Naive thymus-derived CD4-positive, alpha-beta T cell (primary cell): ENCODE measurements at regions not wholly inside any gene's neighbourhood (a gene's known extent, or its start where the extent isn't known, plus 50 kb on each side); places are given as distances from the start of the nearest gene placed in this dataset.

Experiments used
- ATAC-seq: fragments of 150-1000 bp; cut with Tn5 transposase; 2 replicates; pipeline ENCODE4 v1.10.0; 2021; ENCODE audit warnings: mild to moderate bottlenecking, moderate library complexity
- CTCF ChIA-PET: fragments of 350-600 bp; sonication (Branson Sonifier 250); formaldehyde crosslinking; loops from one replicate; lab custom pipeline; 2021; ENCODE audit warnings: antibody characterized with exemption; lab: Charles Lee
- POLR2A ChIA-PET: fragments of 350-600 bp; sonication (Branson Sonifier 250); formaldehyde crosslinking; loops from one replicate; lab custom pipeline; 2021; ENCODE audit warnings: antibody characterized with exemption, inconsistent platforms; lab: Charles Lee
- DNase-seq, 9 donors: peaks; one replicate each; pipeline versions ENCODE4 v3.0.0 to v3.0.0-alpha.2; 2020 to 2022; ENCODE audit warnings: mixed read lengths in 1 of 9
- H3K27ac ChIP-seq: one replicate; pipeline ENCODE4 v1.7.0; 2013; ENCODE audit warnings: mild to moderate bottlenecking, low read depth, low read length, moderate library complexity
- H3K27me3 ChIP-seq, 2 donors: one replicate each; pipeline ENCODE4 v1.7.0; 2013; ENCODE audit warnings: low read length in 2 of 2, mild to moderate bottlenecking in 2 of 2, moderate library complexity in 2 of 2; ENCODE audit not compliant: control insufficient read depth in 2 of 2, insufficient read depth in 2 of 2
- H3K36me3 ChIP-seq, 3 experiments: 1 replicate in 2 of 3; 2 replicates in 1 of 3; pipeline ENCODE4 v1.7.0; 2013; ENCODE audit warnings: low read length in 3 of 3, mild to moderate bottlenecking in 3 of 3, moderate library complexity in 1 of 3; ENCODE audit not compliant: insufficient read depth in 3 of 3, control insufficient read depth in 2 of 3
- H3K4me1 ChIP-seq, 2 donors: one replicate each; pipeline ENCODE4 v1.7.0; 2013; ENCODE audit warnings: low read length in 2 of 2, mild to moderate bottlenecking in 2 of 2, moderate library complexity in 1 of 2; ENCODE audit not compliant: control insufficient read depth in 2 of 2, insufficient read depth in 2 of 2
- H3K4me3 ChIP-seq: 2 replicates; pipeline ENCODE4 v1.7.0; 2013; ENCODE audit warnings: mild to moderate bottlenecking, low read length
- H3K9me3 ChIP-seq, 3 experiments: 1 replicate in 2 of 3; 2 replicates in 1 of 3; pipeline ENCODE4 v1.7.0; 2013; ENCODE audit warnings: low read length in 3 of 3; ENCODE audit not compliant: control insufficient read depth in 2 of 3
- H3K27ac Mint-ChIP-seq, 9 donors: one replicate each; pipeline ENCODE4 v1.8.0; 2020 to 2022; ENCODE audit warnings: mixed read lengths in 9 of 9, mild to moderate bottlenecking in 8 of 9, moderate library complexity in 5 of 9, inconsistent platforms in 2 of 9
- H3K27me3 Mint-ChIP-seq, 5 donors: one replicate each; pipeline ENCODE4 v1.8.0; 2021 to 2022; ENCODE audit warnings: mixed read lengths in 5 of 5, mild to moderate bottlenecking in 1 of 5
- H3K36me3 Mint-ChIP-seq, 5 donors: one replicate each; pipeline ENCODE4 v1.8.0; 2020 to 2022; ENCODE audit warnings: mixed read lengths in 5 of 5, mild to moderate bottlenecking in 3 of 5, inconsistent platforms in 1 of 5
- H3K4me1 Mint-ChIP-seq, 7 donors: one replicate each; pipeline ENCODE4 v1.8.0; 2020 to 2022; ENCODE audit warnings: mixed read lengths in 7 of 7, mild to moderate bottlenecking in 3 of 7, inconsistent platforms in 1 of 7
- H3K4me3 Mint-ChIP-seq, 10 donors: one replicate each; pipeline ENCODE4 v1.8.0; 2020 to 2022; ENCODE audit warnings: mild to moderate bottlenecking in 10 of 10, mixed read lengths in 10 of 10, moderate library complexity in 6 of 10, inconsistent platforms in 2 of 10
- H3K9me3 Mint-ChIP-seq, 11 donors: one replicate each; pipeline ENCODE4 v1.8.0; 2020 to 2022; ENCODE audit warnings: mixed read lengths in 11 of 11, mild to moderate bottlenecking in 4 of 11, inconsistent platforms in 1 of 11, moderate library complexity in 1 of 11
- intact Hi-C, 2 donors: fragments of 100-400 bp; cut with micrococcal nuclease; formaldehyde crosslinking; loops; one replicate each; pipeline ENCODE4 v1.15.1; 2023

DNA sequence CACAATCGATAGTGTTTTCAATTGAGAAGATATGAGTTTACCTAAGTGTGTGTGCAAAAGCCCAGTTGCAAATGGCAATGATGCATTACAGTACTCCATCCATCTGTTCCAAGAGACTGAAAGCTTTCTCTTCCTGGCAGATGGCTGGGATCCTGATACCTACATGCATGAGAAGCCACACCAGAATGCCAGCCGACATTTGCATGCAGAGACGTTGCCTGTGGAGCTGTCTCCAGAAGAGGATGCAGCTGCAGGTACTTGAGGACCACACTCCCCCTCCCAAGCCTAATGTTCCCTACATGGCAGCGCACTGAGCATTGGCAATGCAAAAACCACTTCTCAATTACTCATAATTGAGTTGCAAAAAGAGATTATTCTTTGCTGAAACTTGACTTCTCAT is 332.1 kb downstream of the WDR11 start:
- no peak overlapping the region for H3K27ac ChIP-seq
- ATAC-seq (no peak), DNase-seq (no peak)
- no peaks in the 10 kb centered on the region for H3K36me3 ChIP-seq
- no peak overlapping the region for H3K27ac Mint-ChIP-seq
- intact Hi-C loops, result no loop called here
- H3K4me3 Mint-ChIP-seq, result no peak overlapping the region
- H3K27me3 Mint-ChIP-seq, result no peaks in the 10 kb centered on the region
- no peak overlapping the region for H3K4me3 ChIP-seq
- POLR2A ChIA-PET, result no interaction called here
- H3K4me1 Mint-ChIP-seq, result no peaks in the 10 kb centered on the region
- H3K4me1 ChIP-seq, result no peaks in the 10 kb centered on the region
- no peaks in the 10 kb centered on the region for H3K36me3 Mint-ChIP-seq
- CTCF ChIA-PET, result no interaction called here
- peaks cover 0 to 5% (median 0%) of the 10 kb centered on the region in 11 donors for H3K9me3 Mint-ChIP-seq
- peaks cover 0 to 3% of the 10 kb centered on the region in 2 donors for H3K27me3 ChIP-seq
- no peaks in the 10 kb centered on the region for H3K9me3 ChIP-seq

DNA sequence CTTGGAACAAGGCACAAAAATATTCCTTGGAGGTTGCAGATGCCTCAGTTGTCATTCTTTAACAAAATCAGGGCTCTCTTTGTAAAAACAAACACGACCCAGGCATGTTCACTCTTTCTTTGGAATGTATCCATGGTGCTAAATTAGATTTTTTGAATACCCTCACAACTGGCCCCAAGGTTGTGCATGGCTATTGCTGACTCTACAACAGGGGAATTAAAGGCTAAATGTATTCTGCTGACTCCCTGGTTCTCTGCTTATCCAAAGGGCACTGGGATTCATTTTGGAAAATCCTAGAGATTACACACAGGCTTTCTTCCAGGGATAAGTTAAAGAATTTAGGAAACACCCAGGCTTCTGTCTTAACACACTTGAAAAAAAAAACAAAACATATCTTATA is 332.5 kb downstream of the WDR11 start:
- Histone ChIP-seq H3K4me1 (no peaks in the 10 kb centered on the region), H3K27me3 (peaks cover 0 to 3% of the 10 kb centered on the region in 2 donors), H3K27ac (no peak overlapping the region), H3K9me3 (no peaks in the 10 kb centered on the region), H3K36me3 (no peaks in the 10 kb centered on the region), H3K4me3 (no peak overlapping the region)
- Mint-ChIP-seq H3K9me3 (peaks cover 0 to 8% (median 0%) of the 10 kb centered on the region in 11 donors), H3K27ac (no peak overlapping the region), H3K36me3 (no peaks in the 10 kb centered on the region), H3K4me3 (no peak overlapping the region), H3K27me3 (no peaks in the 10 kb centered on the region), H3K4me1 (no peaks in the 10 kb centered on the region)
- ChIA-PET POLR2A (no interaction called here), CTCF (no interaction called here)
- no peak for DNase-seq
- ATAC-seq, result no peak
- intact Hi-C loops, result no loop called here

DNA sequence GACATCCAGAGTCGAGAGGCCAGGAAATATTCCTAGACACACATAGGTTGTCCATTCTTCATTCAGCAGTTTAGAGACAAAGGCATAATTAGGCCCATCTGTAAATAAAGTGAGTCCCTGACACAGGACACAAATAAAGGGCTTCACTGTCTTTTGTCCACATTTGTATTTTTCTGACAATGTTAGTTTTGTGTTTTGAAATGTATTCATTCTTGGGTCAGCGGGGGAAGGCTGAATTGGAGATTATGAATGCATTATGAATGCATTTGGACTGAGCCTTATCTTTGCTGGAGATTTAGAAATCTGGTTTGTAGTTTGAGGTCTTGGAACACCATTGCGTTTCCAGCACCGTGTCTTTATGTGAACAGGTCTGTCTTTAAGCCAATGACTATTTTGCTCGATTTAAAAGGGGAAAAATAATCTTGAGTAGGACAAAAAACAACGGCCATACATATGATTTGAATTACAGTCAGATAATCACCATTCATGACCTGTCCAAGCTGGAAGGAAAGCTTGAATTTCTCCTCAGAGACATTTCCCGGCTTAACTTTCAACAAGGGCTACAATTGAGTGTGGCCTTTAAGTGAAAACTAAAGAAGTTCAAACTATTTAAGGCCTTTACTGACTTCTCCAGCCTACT is 334.8 kb downstream of the WDR11 start:
- Mint-ChIP-seq H3K27ac (no peak overlapping the region), H3K27me3 (no peaks in the 10 kb centered on the region), H3K4me1 (no peaks in the 10 kb centered on the region), H3K9me3 (peaks cover 0 to 8% (median 2%) of the 10 kb centered on the region in 11 donors), H3K36me3 (no peaks in the 10 kb centered on the region), H3K4me3 (no peak overlapping the region)
- DNase-seq (no peak), ATAC-seq (no peak)
- CTCF ChIA-PET, result no interaction called here
- H3K27ac ChIP-seq, result no peak overlapping the region
- no peaks in the 10 kb centered on the region for H3K4me1 ChIP-seq
- H3K27me3 ChIP-seq, result peaks cover 0 to 3% of the 10 kb centered on the region in 2 donors
- no peaks in the 10 kb centered on the region for H3K9me3 ChIP-seq
- no peak overlapping the region for H3K4me3 ChIP-seq
- POLR2A ChIA-PET, result no interaction called here
- intact Hi-C loops, result no loop called here
- H3K36me3 ChIP-seq, result no peaks in the 10 kb centered on the region

DNA sequence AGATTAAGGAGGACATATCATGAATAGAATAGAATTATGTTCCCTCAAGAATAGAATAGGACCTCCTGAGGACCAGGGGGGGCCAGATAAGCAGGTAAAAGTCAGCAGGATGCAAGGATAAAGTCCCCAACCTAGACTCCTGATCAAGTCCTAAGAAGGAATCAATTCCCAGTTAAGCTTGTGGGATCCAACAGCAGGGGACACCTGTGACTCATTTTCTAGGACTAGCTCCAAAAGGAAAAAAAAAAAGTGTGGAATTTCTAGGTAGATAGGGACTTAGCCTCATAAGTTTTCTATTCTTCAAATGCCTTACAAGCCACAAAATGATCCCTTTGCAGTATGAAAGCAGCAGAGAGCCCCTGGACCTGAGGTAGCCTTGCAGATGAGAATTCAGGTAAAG is 336.2 kb downstream of the WDR11 start:
- ChIA-PET CTCF (no interaction called here), POLR2A (no interaction called here)
- Histone ChIP-seq H3K9me3 (no peaks in the 10 kb centered on the region), H3K4me3 (no peak overlapping the region), H3K27me3 (peaks cover 0 to 3% of the 10 kb centered on the region in 2 donors), H3K36me3 (no peaks in the 10 kb centered on the region), H3K4me1 (no peaks in the 10 kb centered on the region), H3K27ac (no peak overlapping the region)
- Mint-ChIP-seq H3K9me3 (peaks cover 0 to 8% (median 2%) of the 10 kb centered on the region in 11 donors), H3K27ac (no peak overlapping the region), H3K4me1 (no peaks in the 10 kb centered on the region), H3K36me3 (no peaks in the 10 kb centered on the region), H3K4me3 (no peak overlapping the region), H3K27me3 (no peaks in the 10 kb centered on the region)
- ATAC-seq (no peak), DNase-seq (no peak)
- intact Hi-C loops, result no loop called here

DNA sequence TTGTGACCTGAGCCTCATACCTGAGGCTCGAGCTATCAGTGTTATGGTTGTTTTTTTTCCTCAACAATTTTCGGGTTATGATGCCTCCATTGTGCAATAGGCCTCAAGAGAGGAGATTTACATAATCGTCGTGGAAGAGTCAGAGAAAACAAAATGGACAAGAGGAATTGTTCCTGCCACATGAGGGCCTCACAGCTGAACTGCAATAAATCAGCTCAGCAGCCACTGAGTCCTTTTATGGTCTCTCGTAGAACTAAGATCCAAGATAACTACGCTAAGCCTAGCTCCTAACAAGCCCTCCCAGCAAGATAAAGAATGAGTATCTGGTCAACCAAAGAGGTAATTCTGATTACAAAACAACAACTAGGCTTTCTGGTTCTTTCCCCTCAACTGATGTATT is 336.8 kb downstream of the WDR11 start:
- H3K36me3 ChIP-seq, result no peaks in the 10 kb centered on the region
- intact Hi-C loops, result no loop called here
- ATAC-seq, result no peak
- H3K27ac ChIP-seq, result no peak overlapping the region
- H3K27ac Mint-ChIP-seq, result no peak overlapping the region
- peaks cover 0 to 3% of the 10 kb centered on the region in 2 donors for H3K27me3 ChIP-seq
- no peak overlapping the region for H3K4me3 ChIP-seq
- H3K9me3 ChIP-seq, result no peaks in the 10 kb centered on the region
- DNase-seq, result no peak
- ChIA-PET CTCF (no interaction called here), POLR2A (no interaction called here)
- H3K4me1 ChIP-seq, result no peaks in the 10 kb centered on the region
- H3K4me3 Mint-ChIP-seq, result no peak overlapping the region
- H3K4me1 Mint-ChIP-seq, result no peaks in the 10 kb centered on the region
- peaks cover 0 to 8% (median 2%) of the 10 kb centered on the region in 11 donors for H3K9me3 Mint-ChIP-seq
- no peaks in the 10 kb centered on the region for H3K36me3 Mint-ChIP-seq
- no peaks in the 10 kb centered on the region for H3K27me3 Mint-ChIP-seq

DNA sequence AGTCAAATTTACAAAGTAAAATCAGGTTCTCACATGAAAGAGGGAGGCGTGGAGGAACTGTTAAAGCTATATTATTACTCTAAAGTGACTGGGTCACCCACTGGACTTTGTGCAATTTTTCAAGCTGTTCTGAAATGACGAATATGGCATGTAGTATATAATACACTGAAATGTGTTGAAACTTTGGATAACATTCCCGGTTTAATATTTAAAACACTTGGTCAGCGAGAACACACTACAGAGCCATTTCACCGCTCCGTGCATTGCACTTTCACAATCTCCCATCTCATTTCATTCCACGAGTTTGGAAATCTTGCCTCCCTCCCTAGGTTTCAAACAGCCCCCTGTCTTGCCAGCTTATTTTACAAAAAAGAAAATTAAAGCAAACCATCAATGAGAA is 337.9 kb downstream of the WDR11 start:
- Mint-ChIP-seq H3K9me3 (peaks cover 0 to 8% (median 2%) of the 10 kb centered on the region in 11 donors), H3K27ac (no peak overlapping the region), H3K4me1 (no peaks in the 10 kb centered on the region), H3K27me3 (no peaks in the 10 kb centered on the region), H3K4me3 (no peak overlapping the region), H3K36me3 (no peaks in the 10 kb centered on the region)
- DNase-seq (no peak), ATAC-seq (no peak)
- ChIA-PET CTCF (no interaction called here), POLR2A (no interaction called here)
- Histone ChIP-seq H3K27me3 (peaks cover 0 to 3% of the 10 kb centered on the region in 2 donors), H3K36me3 (no peaks in the 10 kb centered on the region), H3K9me3 (no peaks in the 10 kb centered on the region), H3K4me1 (no peaks in the 10 kb centered on the region), H3K27ac (no peak overlapping the region), H3K4me3 (no peak overlapping the region)
- intact Hi-C loops, result no loop called here

DNA sequence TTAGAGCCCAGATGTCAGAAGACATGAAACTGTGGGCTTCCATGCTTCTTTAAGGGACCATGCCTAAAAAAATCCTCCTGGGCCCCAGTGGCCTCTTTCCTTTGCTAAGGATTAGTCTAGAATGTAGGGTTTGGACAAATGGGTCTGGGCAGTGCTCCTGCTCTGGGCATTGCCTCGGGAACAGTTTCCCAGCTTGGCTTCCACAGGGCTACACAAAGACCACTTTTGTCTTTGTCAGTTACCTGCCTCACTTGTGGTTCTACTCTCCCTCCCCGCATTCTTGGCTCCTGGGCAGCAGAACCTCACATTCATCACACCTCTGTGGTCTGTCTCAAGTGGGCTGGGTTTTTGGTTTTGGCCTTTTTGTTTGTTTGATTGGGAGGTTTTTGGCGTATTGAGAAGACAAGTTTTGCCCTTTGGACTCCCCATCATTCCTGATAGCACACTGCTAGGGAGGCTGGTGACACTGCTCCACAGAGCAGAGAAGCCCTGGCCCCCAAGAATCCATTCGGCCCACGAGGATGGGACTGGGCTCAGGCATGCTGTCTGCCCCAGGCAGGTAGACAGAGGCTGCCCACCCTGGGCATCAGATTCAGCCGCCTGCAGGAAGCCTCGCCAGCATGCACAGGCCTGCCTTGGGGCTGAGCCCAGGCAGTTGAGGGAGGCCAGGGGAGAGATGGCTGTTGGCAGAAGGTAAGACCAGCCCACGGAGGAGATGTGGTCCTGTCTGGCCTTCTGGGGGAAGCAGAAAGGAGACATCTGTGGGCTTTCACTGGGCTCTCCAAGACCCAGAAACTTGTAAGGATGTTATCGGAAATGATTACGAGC is 343.7 kb downstream of the WDR11 start:
- Histone ChIP-seq H3K27ac (no peak overlapping the region), H3K27me3 (no peaks in the 10 kb centered on the region), H3K9me3 (no peaks in the 10 kb centered on the region), H3K4me3 (no peak overlapping the region), H3K36me3 (no peaks in the 10 kb centered on the region), H3K4me1 (no peaks in the 10 kb centered on the region)
- POLR2A ChIA-PET, result no interaction called here
- Mint-ChIP-seq H3K4me1 (no peaks in the 10 kb centered on the region), H3K9me3 (peaks cover 0 to 8% (median 0%) of the 10 kb centered on the region in 11 donors), H3K27me3 (peaks cover 0 to 5% (median 0%) of the 10 kb centered on the region in 5 donors), H3K36me3 (no peaks in the 10 kb centered on the region), H3K4me3 (no peak overlapping the region), H3K27ac (no peak overlapping the region)
- ATAC-seq (no peak), DNase-seq (no peak)
- CTCF ChIA-PET, result no interaction called here
- intact Hi-C loops, result no loop called here
